ENCODE measurements at regions not wholly inside any gene's neighbourhood (a gene's known extent, or its start where the extent isn't known, plus 50 kb on each side); places are given as distances from the start of the nearest gene placed in this dataset.

GRCh38 chr3:180142472-180142871 is 105.7 kb upstream of the PEX5L start (continued):
- TF ChIP-seq ETV6 (conservative IDR thresholded peaks at IDR 0.05 in 1 of 2, IDR thresholded peaks at IDR 0.05 in 1 of 2; ENCODE audit: borderline replicate concordance in 1 of 2, low read depth in 1 of 2), result no peak
- TF ChIP-seq NR2C1 (IDR thresholded peaks at IDR 0.05), result no peak
- no peak for TF ChIP-seq E4F1 (IDR thresholded peaks at IDR 0.05; ENCODE audit: borderline replicate concordance, partially characterized antibody)

DNA sequence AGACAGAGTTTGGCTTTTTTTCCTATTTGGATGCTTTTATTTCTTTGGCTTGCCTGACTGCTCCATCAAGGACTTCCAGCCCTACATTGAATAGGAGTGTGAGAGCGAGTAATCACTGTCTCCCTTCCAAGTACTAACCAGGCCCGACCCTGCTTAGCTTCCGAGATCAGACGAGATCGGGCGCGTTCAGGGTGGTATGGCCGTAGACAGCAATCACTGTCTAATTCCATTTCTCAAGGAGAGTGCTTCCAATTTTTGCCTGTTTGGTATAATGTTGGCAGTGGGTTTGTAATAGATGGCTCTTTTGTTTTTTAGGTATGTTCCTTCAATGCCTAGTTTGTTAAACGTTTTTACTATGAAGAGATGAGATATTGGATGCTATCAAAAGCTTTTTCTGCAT is 125.0 kb upstream of the PEX5L start:
- FAIRE-seq (no peak), DNase-seq (ENCODE audit: low read depth, low spot score) (no peak), ATAC-seq (no peak)
- Histone ChIP-seq H3K27ac (ENCODE audit: control insufficient read depth, insufficient read depth) (no peak overlapping the region), H2AFZ (ENCODE audit: control insufficient read depth, low read depth, low read length) (no peak overlapping the region), H3K36me3 (ENCODE audit: control insufficient read depth in 2 of 2, insufficient read depth in 2 of 2, low read length in 1 of 2) (no peaks in the 10 kb centered on the region), H3K9ac (ENCODE audit: control insufficient read depth, insufficient read depth, low read length) (no peak overlapping the region), H3K4me1 (ENCODE audit: control insufficient read depth, insufficient read depth, low read length) (no peaks in the 10 kb centered on the region), H3K4me2 (ENCODE audit: control insufficient read depth, insufficient read depth) (no peak overlapping the region), H3K27me3 (replicated peaks in 1 of 2; ENCODE audit: control insufficient read depth in 2 of 2, insufficient read depth in 2 of 2, low read length in 1 of 2) (no peaks in the 10 kb centered on the region), H4K20me1 (ENCODE audit: control insufficient read depth, insufficient read depth) (no peaks in the 10 kb centered on the region), H3K9me3 (replicated peaks; ENCODE audit: control insufficient read depth, insufficient read depth, low read length) (no peaks in the 10 kb centered on the region), H3K4me3 (no peak overlapping the region), H3K79me2 (ENCODE audit: control insufficient read depth, insufficient read depth, low read length) (no peaks in the 10 kb centered on the region)
- CTCF ChIA-PET, result no interaction called here
- SMC1A ChIA-PET (ENCODE audit: uncharacterized antibody, unreplicated experiment), result no interaction called here
- POLR2A ChIA-PET, result no interaction called here
- in situ Hi-C loops (cut with MboI), result no loop called here
- no peak for TF ChIP-seq ZNF274 (IDR thresholded peaks at IDR 0.05; ENCODE audit: insufficient read depth, insufficient read length)
- TF ChIP-seq ZNF622 (IDR thresholded peaks at IDR 0.05), result no peak
- TF ChIP-seq ASH2L (IDR thresholded peaks at IDR 0.05; ENCODE audit: borderline replicate concordance, low read depth), result no peak
- TF ChIP-seq CUX1 (IDR thresholded peaks at IDR 0.05; ENCODE audit: insufficient replicate concordance, low read depth, low read length), result no peak
- TF ChIP-seq MEF2A (IDR thresholded peaks at IDR 0.05; ENCODE audit: insufficient read depth, low read depth, low read length), result no peak
- no peak for TF ChIP-seq HDAC2 (IDR thresholded peaks at IDR 0.05)
- TF ChIP-seq LARP7 (IDR thresholded peaks at IDR 0.05), result no peak
- TF ChIP-seq POLR2AphosphoS2 (IDR thresholded peaks at IDR 0.05; ENCODE audit: low read depth, low read length), result no peak
- no peak for TF ChIP-seq CREB1 (IDR thresholded peaks at IDR 0.05; ENCODE audit: low read depth)
- TF ChIP-seq NFYA (IDR thresholded peaks at IDR 0.05; ENCODE audit: borderline replicate concordance, low read depth, low read length), result no peak
- no peak for TF ChIP-seq E2F8 (IDR thresholded peaks at IDR 0.05; ENCODE audit: low read depth, partially characterized antibody)
- RAD21 ChIA-PET (ENCODE audit: unreplicated experiment), result interaction anchor here (0.6 kb wide), 1 partner anchor 156 kb away, joined by 3 read pairs; no protein-coding TSS in a partner anchor
- intact Hi-C loops (cut with micrococcal nuclease; ENCODE audit: unreplicated experiment), result no loop called here
- WGBS (ENCODE audit: insufficient coverage, insufficient replicate concordance, low lambda C conversion rate, missing lambda C conversion rate), result 54% methylated on average over 9 of the region's 9 CpGs
- BruUV-seq (replicated peaks), result no TSS peak

Measured in GM12878 (cell line).